ENCODE measurements at regions not wholly inside any gene's neighbourhood (a gene's known extent, or its start where the extent isn't known, plus 50 kb on each side); places are given as distances from the start of the nearest gene placed in this dataset.

DNA sequence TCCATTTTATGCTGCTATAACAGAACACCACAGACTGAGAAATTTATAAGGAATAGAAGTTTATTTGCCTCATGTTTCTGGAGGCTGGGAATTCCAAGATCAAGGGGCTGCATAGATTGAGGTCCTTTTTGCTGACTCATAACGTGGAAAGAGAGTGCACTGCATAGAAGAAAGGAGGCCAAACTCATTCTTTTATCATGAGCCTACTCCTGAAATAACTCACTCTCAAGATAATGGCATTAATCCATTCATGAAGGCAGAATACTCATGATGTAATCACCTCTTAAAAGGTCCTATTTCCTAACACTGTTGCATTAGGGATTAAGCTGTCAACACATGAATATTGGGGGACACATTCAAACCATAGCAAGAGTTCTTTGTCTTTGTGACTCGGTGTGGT lies 60.0 kb upstream of the FBXO33 start:
- TF ChIP-seq POLR2A (IDR thresholded peaks at IDR 0.05) (no peak), CTCF (IDR thresholded peaks at IDR 0.05) (no peak), POLR2AphosphoS5 (IDR thresholded peaks at IDR 0.05; ENCODE audit: insufficient read depth in 1 of 2, low read depth in 1 of 2) (no peak)
